CD4-positive, alpha-beta T cell treated with Interleukin-12 subunit alpha and Interleukin-12 subunit beta, for 1 hour (primary cell): ENCODE measurements at regions not wholly inside any gene's neighbourhood (a gene's known extent, or its start where the extent isn't known, plus 50 kb on each side); places are given as distances from the start of the nearest gene placed in this dataset.

Source experiments
- DNase-seq: peaks from one replicate; pipeline ENCODE4 v3.0.0-alpha.2; 2020

- DNase-seq, result no peak
Observed at GRCh38 chr5:4137781-4138180, 542.1 kb downstream of the IRX1 start.

GRCh38 chr5:4142842-4143241 is 547.2 kb downstream of the IRX1 start:
- DNase-seq, result no peak

GRCh38 chr5:4144411-4145007 is 548.9 kb downstream of the IRX1 start:
- DNase-seq, result no peak

GRCh38 chr5:4145511-4145910 is 549.9 kb downstream of the IRX1 start:
- DNase-seq, result no peak

- DNase-seq, result no peak
Observed at GRCh38 chr5:4148009-4148408, 552.4 kb downstream of the IRX1 start.

- DNase-seq, result no peak
Observed at GRCh38 chr5:4150067-4150466, 554.4 kb downstream of the IRX1 start.

- DNase-seq, result no peak
Observed at GRCh38 chr5:4156153-4156552, 560.5 kb downstream of the IRX1 start.

- DNase-seq, result no peak
Observed at GRCh38 chr5:4156889-4157288, 561.3 kb downstream of the IRX1 start.

- no peak for DNase-seq
Observed at GRCh38 chr5:4158750-4159447, 563.3 kb downstream of the IRX1 start.

- no peak for DNase-seq
Observed at GRCh38 chr5:4159681-4160080, 564.0 kb downstream of the IRX1 start.

- DNase-seq, result no peak
Observed at GRCh38 chr5:4164167-4164566, 568.5 kb downstream of the IRX1 start.

GRCh38 chr5:4180703-4181102 is 585.1 kb downstream of the IRX1 start:
- DNase-seq, result no peak

- DNase-seq, result no peak
Observed at GRCh38 chr5:4182144-4182543, 586.5 kb downstream of the IRX1 start.

- DNase-seq, result no peak
Observed at GRCh38 chr5:4185127-4185526, 589.5 kb downstream of the IRX1 start.

- no peak for DNase-seq
Observed at GRCh38 chr5:4188704-4189103, 593.1 kb downstream of the IRX1 start.

GRCh38 chr5:4189317-4189716 is 593.7 kb downstream of the IRX1 start:
- DNase-seq, result no peak

GRCh38 chr5:4191041-4191440 is 595.4 kb downstream of the IRX1 start:
- no peak for DNase-seq

- DNase-seq, result no peak
Observed at GRCh38 chr5:4191703-4192102, 596.1 kb downstream of the IRX1 start.

- DNase-seq, result no peak
Observed at GRCh38 chr5:4192111-4192510, 596.5 kb downstream of the IRX1 start.

- no peak for DNase-seq
Observed at GRCh38 chr5:4196744-4197143, 601.1 kb downstream of the IRX1 start.

- no peak for DNase-seq
Observed at GRCh38 chr5:4197151-4197550, 601.5 kb downstream of the IRX1 start.

GRCh38 chr5:4198461-4198860 is 602.8 kb downstream of the IRX1 start:
- no peak for DNase-seq

GRCh38 chr5:4199049-4199841 is 603.6 kb downstream of the IRX1 start:
- DNase-seq, result no peak

GRCh38 chr5:4203146-4203545 is 607.5 kb downstream of the IRX1 start:
- no peak for DNase-seq
